Spleen (tissue), 11 donors: ENCODE measurements at regions not wholly inside any gene's neighbourhood (a gene's known extent, or its start where the extent isn't known, plus 50 kb on each side); places are given as distances from the start of the nearest gene placed in this dataset.

Experiments
- DNase-seq: peaks from one replicate; pipeline ENCODE4 v3.0.0-alpha.2; 2020
- H3K27ac ChIP-seq, 8 donors: fragments of 200-600 bp; sonication (generic) in 7 of 8; 1 replicate in 4 of 8; 2 replicates in 4 of 8; pipeline versions ENCODE4 v1.5.0 to v1.8.0; 2016 to 2021; ENCODE audit warnings: inconsistent platforms in 4 of 8, mild to moderate bottlenecking in 4 of 8, moderate library complexity in 1 of 8
- H3K27me3 ChIP-seq, 7 donors: fragments of 200-600 bp; sonication (generic) in 6 of 7; replicated peaks in 1 of 7; 1 replicate in 4 of 7; 2 replicates in 3 of 7; pipeline versions ENCODE4 v1.5.0 to v1.8.0; 2016 to 2021; ENCODE audit warnings: inconsistent platforms in 3 of 7, mild to moderate bottlenecking in 1 of 7
- H3K36me3 ChIP-seq, 6 donors: fragments of 200-600 bp; sonication (generic) in 5 of 6; 1 replicate in 4 of 6; 2 replicates in 2 of 6; pipeline versions ENCODE4 v1.5.0 to v1.8.0; 2016 to 2021; ENCODE audit warnings: inconsistent platforms in 2 of 6
- H3K4me1 ChIP-seq, 6 donors: fragments of 200-600 bp; sonication (generic) in 5 of 6; 1 replicate in 3 of 6; 2 replicates in 3 of 6; pipeline versions ENCODE4 v1.5.0 to v1.8.0; 2016 to 2021; ENCODE audit warnings: inconsistent platforms in 3 of 6
- H3K4me3 ChIP-seq, 8 donors: fragments of 200-600 bp; sonication (generic) in 7 of 8; 1 replicate in 4 of 8; 2 replicates in 4 of 8; pipeline versions ENCODE4 v1.5.0 to v1.8.0; 2016 to 2021; ENCODE audit warnings: inconsistent platforms in 4 of 8, mild to moderate bottlenecking in 4 of 8, moderate library complexity in 2 of 8
- H3K9me3 ChIP-seq, 8 donors: fragments of 200-600 bp; sonication (generic) in 7 of 8; 1 replicate in 4 of 8; 2 replicates in 4 of 8; pipeline versions ENCODE4 v1.5.0 to v1.8.0; 2016 to 2021; ENCODE audit warnings: inconsistent platforms in 4 of 8
- CTCF ChIP-seq, 11 experiments: fragments of 200-600 bp in 7 of 11; fragments of 450-650 bp in 4 of 11; sonication (generic) in 4 of 11; IDR thresholded peaks in 8 of 11; conservative IDR thresholded peaks in 3 of 11; 1 replicate in 7 of 11; 2 replicates in 4 of 11; pipeline versions ENCODE4 v1.4.0 to v1.8.0; 2016 to 2021; ENCODE audit warnings: antibody characterized with exemption in 11 of 11, inconsistent platforms in 4 of 11, mild to moderate bottlenecking in 1 of 11
- POLR2A ChIP-seq, 3 donors: fragments of 450-650 bp; IDR thresholded peaks; one replicate each; pipeline ENCODE4 v1.5.1; 2017; ENCODE audit warnings: antibody characterized with exemption in 3 of 3, mild to moderate bottlenecking in 1 of 3
- POLR2AphosphoS5 ChIP-seq, 3 donors: sonication (generic); formaldehyde crosslinking; IDR thresholded peaks; one replicate each; pipeline ENCODE4 v1.5.1; 2017; ENCODE audit warnings: antibody characterized with exemption in 3 of 3
- WGBS, 5 donors: extraction: QIAGEN DNeasy Blood & Tissue Kit in 3 of 5; methylation state at CpG; one replicate each; pipeline versions ENCODE4 v1.1.5 to v1.1.7; 2013 to 2018; 5-methylcytosine and 5-hydroxymethylcytosine counted together
- intact Hi-C: fragments of 100-400 bp; cut with DNase I; formaldehyde crosslinking; loops from one replicate; pipeline ENCODE4 v1.15.0; 2023; ENCODE audit warnings: low total_unique reads
- donor health status: healthy with polysubstance abuse.
- donor health status: DM: no; HTN: no; CAD: no; lungs with moderate emphysema.
- donor health status: DM: no; HTN: no; CAD: no.
- donor health status: Bipolar disorder and iron deficiency.
- donor health status: healthy.
- donor health status: DM: no; HTN: no; CAD: no.
- donor health status: DM: yes; HTN: yes; CAD: no.

- DNase-seq = no peak
- Histone ChIP-seq H3K4me3 (no peak overlapping the region), H3K4me1 (no peaks in the 10 kb centered on the region), H3K9me3 (no peaks in the 10 kb centered on the region), H3K27me3 (peaks cover 0 to 14% (median 0%) of the 10 kb centered on the region in 7 donors), H3K27ac (no peak overlapping the region), H3K36me3 (no peaks in the 10 kb centered on the region)
- 43 to 54% (median 47%) methylated on average over 5 of the region's 5 CpGs for WGBS, 5 donors
- no peak for TF ChIP-seq CTCF (IDR thresholded peaks at IDR 0.05 in 8 of 11, conservative IDR thresholded peaks at IDR 0.05 in 3 of 11)
- no peak for TF ChIP-seq POLR2A (IDR thresholded peaks at IDR 0.05)
- TF ChIP-seq POLR2AphosphoS5 (IDR thresholded peaks at IDR 0.05) = no peak
- intact Hi-C loops = no loop called here
Observed at GRCh38 chr6:40710626-40711330, 123.6 kb upstream of the LRFN2 start.

- peak; percentile 2 for DNase-seq
- TF ChIP-seq CTCF (IDR thresholded peaks at IDR 0.05 in 8 of 11, conservative IDR thresholded peaks at IDR 0.05 in 3 of 11) (no peak), POLR2A (IDR thresholded peaks at IDR 0.05) (no peak), POLR2AphosphoS5 (IDR thresholded peaks at IDR 0.05) (no peak)
- H3K27ac ChIP-seq = no peak overlapping the region
- H3K4me1 ChIP-seq = no peaks in the 10 kb centered on the region
- peaks cover 0 to 8% (median 0%) of the 10 kb centered on the region in 7 donors for H3K27me3 ChIP-seq
- no peak overlapping the region for H3K4me3 ChIP-seq
- H3K9me3 ChIP-seq = no peaks in the 10 kb centered on the region
- intact Hi-C loops = no loop called here
- H3K36me3 ChIP-seq = no peaks in the 10 kb centered on the region
- WGBS, 5 donors = 49 to 81% (median 70%) methylated on average over 4 of the region's 4 CpGs
Observed at GRCh38 chr6:40708049-40708448, 120.9 kb upstream of the LRFN2 start.

- no peaks in the 10 kb centered on the region for H3K4me1 ChIP-seq
- H3K27me3 ChIP-seq = peaks cover 0 to 17% (median 0%) of the 10 kb centered on the region in 7 donors
- WGBS, 5 donors = 64 to 84% (median 77%) methylated on average over 1 of the region's 1 CpG
- no peak for TF ChIP-seq POLR2A (IDR thresholded peaks at IDR 0.05)
- no peaks in the 10 kb centered on the region for H3K36me3 ChIP-seq
- H3K9me3 ChIP-seq = no peaks in the 10 kb centered on the region
- H3K4me3 ChIP-seq = no peak overlapping the region
- H3K27ac ChIP-seq = no peak overlapping the region
- intact Hi-C loops = no loop called here
- DNase-seq = peak; percentile 1
Observed at GRCh38 chr6:40706178-40706577, 119.0 kb upstream of the LRFN2 start.

- TF ChIP-seq POLR2AphosphoS5 (IDR thresholded peaks at IDR 0.05) (no peak), POLR2A (IDR thresholded peaks at IDR 0.05) (no peak), CTCF (IDR thresholded peaks at IDR 0.05 in 8 of 11, conservative IDR thresholded peaks at IDR 0.05 in 3 of 11) (no peak)
- no peak for DNase-seq
- Histone ChIP-seq H3K4me3 (no peak overlapping the region), H3K27ac (no peak overlapping the region), H3K27me3 (peaks cover 0 to 17% (median 0%) of the 10 kb centered on the region in 7 donors), H3K4me1 (no peaks in the 10 kb centered on the region), H3K9me3 (no peaks in the 10 kb centered on the region), H3K36me3 (no peaks in the 10 kb centered on the region)
- WGBS, 5 donors = 69 to 78% (median 74%) methylated on average over 4 of the region's 4 CpGs
- intact Hi-C loops = no loop called here
Observed at GRCh38 chr6:40705354-40705753, 118.2 kb upstream of the LRFN2 start.
